ENCODE measurements at regions not wholly inside any gene's neighbourhood (a gene's known extent, or its start where the extent isn't known, plus 50 kb on each side); places are given as distances from the start of the nearest gene placed in this dataset.

GRCh38 chr12:88408823-88409222, 171.4 kb downstream of the KITLG start:
- TF ChIP-seq CTCF (IDR thresholded peaks at IDR 0.05) (no peak), POLR2A (IDR thresholded peaks at IDR 0.05) (no peak)
